ENCODE measurements at regions not wholly inside any gene's neighbourhood (a gene's known extent, or its start where the extent isn't known, plus 50 kb on each side); places are given as distances from the start of the nearest gene placed in this dataset.
"Not testable (repeated sequence)": the region's sequence is repeated elsewhere in the genome, so short reads cannot be mapped to it uniquely, and the experiment has no call there.

DNA sequence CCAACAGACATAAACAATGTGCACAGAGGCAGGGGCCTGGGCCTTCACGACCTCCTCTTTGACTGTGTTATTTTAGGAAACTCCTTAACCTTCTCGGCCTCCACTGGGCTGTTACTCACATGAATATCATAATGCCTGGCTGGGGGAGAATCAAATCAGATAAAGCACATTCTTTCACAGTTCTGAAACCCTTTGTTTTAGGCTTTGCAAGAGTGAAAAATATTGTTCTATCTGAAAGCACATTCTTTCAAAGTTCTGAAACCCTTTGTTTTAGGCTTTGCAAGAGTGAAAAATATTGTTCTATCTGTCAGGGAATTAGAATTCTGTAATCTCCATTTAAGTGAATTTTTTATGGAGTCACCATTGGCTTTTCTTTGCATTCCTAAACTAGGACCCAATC lies 50.7 kb upstream of the SYNDIG1 start:
- DNase-seq (ENCODE audit: low read depth in 2 of 2): no peak

DNA sequence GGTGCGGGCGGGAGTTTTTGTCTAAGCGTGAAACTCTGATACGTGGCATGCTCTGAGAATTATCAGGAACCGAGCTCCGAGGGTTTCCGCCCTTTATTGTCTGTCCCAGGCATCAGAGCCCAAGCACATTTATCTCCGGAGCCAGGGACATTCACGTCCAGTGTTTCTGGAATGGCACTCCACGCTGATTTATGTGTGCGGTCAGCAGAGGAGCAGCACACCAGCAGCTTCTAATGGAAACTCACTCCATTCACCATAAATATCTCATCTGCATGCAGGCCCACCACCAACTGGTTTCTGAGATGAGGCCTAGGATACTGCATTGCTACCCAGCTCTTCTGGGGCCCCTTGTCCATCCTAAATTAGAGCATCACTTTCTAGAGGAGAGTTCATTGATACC lies 51.9 kb upstream of the SYNDIG1 start:
- DNase-seq (ENCODE audit: low read depth in 2 of 2): no peak

DNA sequence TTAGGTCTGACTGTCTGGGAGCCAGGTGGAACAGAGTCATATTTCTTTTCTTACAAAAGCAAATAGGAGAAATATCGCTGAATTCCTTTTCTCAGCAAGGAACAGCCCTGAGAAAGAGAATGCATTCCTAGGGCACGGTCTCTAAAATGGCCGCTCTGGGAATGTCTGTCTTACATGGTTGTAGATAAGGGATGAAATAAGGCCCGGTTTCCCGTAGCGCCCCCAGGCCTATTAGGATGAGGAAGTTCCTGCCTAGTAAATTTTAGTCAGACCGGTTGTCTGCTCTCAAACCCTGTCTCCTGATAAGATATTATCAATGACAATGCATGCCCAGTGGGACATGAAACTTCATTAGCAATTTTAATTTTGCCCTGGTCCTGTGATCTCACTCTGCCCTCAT lies 54.0 kb upstream of the SYNDIG1 start:
- not testable (repeated sequence) for DNase-seq (ENCODE audit: low read depth in 2 of 2)

DNA sequence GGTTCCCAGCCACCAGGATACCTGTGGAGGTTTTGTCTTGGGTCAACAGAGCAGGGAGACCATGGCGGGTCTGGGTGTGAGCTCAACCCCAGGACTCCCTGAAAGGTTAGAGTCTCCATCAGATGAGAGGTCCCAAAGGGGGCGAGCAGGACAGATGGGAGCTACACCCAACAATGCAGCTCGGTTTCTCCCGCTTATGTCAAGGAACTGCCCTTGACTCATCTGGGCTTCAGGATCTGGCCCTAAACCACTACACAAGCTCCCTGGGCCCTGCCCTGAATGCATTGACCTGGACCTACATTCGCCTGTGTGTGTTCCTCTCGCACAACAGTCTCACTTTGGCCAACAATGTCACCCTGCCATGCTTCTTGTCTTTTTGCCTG lies 57.6 kb upstream of the SYNDIG1 start:
- DNase-seq (ENCODE audit: low read depth in 2 of 2): no peak

DNA sequence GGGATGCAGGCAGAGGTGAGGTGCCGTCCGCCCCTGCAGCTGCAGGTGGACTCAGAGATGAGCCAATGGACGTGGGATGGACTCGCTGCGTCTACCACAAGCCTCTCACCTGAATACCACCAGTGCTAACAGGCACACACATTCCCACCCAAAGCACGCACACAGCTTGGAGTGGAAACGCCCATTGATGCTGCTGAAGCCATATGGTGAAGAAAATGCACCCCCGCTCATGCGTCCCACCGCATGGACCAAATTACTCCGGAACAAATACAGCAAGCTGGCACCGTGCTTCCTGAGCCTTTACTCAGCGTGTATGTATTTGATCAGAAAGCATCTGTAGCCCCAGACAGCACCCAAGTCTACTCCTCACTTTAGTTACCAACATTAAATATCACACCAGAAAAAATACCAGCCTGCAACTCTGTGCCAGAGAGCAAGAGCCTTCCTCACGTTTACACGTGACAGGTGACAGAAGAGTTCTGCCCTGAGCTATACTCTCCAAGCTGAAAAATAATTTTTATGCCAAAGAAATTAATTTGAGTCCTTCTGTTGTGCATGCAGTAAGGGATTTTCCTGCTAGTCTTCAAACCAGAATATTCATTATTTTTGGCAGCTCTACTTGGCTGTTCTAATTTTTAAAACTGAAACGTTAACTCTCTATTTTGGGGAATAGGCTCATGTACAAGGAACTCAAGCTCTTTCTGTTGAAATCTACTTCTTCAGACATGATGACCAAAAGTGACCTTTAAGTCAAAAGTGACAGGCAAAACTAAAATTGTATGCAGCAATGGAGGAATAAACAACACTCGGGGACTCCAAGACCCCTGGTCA lies 58.2 kb upstream of the SYNDIG1 start:
- DNase-seq (ENCODE audit: low read depth in 2 of 2): no peak

DNA sequence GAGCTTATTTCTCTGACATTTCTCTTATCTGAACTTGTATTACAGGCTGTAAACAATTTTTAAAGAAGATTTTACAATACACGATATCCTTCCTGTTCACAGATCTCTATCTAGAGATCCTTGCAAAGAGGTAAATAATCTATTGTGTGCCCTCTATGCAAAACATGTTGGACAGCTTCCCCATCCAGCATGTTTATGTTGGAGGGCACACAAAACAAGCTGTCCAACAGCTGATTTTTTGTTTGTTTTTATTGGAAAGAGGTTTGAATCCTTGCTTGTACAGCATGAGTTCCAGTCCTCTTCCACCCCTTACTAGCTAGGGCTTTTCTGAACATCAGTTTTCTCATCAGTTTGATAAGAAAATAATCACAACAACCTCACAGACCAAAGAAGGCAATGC lies 62.3 kb upstream of the SYNDIG1 start:
- DNase-seq (ENCODE audit: low read depth in 2 of 2): no peak

DNA sequence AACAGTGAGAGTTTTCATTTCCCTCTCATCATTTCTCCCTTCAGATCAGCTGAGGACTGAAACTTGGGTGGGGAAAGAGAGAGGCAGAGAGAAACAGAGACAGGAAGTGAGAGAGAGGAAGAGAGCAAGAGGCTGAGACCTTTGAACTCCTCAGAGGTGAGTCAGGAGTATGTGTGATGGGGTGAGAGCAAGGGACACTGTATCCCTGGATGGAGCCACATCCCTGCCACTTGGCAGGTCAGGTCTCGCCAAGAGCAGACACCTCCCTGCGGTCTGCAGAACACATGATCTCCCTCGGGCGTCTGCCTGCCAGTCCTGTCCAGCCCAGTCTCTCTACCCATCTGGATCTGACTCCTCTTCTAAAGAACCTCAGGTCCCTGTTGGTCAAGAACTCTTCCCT lies 62.7 kb upstream of the SYNDIG1 start:
- no peak for DNase-seq (ENCODE audit: low read depth in 2 of 2)

DNA sequence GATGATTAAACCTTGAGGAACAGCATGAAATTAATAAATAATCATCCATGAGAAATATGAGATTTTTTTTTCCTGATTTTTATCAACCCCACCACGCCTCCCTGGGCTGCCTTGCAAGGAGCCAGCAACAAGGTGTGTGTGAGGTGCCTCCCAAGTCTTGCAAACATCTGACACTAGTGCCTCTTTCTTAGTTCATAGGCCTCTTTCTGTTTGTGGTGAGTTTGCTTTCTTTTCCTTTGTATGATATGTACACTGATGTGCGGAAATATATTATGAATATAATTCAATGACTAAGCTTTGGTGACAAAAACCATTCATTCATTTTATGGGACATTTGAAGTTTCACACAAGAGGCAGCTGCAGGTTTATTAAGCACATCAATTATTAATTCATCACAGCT lies 63.2 kb upstream of the SYNDIG1 start:
- DNase-seq (ENCODE audit: low read depth in 2 of 2): no peak

DNA sequence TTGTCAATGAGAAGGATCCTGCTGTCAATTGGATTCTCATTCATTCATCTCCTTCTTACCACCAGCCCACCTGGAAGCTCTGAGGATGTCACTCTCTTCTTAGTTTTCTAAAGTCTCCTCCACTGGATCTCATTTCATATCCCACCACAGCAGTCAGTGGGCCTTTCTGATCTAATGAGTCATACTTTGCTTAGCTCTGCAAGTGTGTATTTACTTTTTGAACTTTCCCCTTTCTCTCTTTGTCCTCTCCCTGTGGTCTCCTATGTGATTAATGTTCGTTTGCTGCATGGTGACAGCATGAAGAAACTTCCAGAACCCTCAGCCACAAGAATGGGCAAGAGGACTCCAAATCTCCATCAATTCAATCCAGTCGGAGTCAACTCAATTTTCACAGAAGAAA lies 63.6 kb upstream of the SYNDIG1 start:
- DNase-seq (ENCODE audit: low read depth in 2 of 2): no peak

DNA sequence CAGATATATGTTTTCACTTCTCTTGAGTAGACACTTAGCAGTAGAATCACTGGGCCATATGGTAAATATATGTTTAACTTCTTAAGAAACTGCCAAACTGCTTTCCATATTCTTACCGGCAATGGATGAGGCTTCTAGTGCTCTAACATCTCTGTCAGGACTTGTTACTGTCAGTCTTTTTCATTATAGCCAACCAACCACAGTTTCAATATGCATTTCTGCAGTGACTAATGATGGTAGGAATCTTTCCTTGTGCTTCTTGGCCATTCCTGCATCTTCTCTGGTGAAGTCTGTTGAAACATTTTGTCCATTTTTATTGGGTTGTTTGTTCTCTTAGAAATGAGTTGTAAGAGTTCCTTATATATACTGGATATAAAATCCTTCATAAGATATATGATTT lies 66.0 kb upstream of the SYNDIG1 start:
- no peak for DNase-seq (ENCODE audit: low read depth in 2 of 2)

DNA sequence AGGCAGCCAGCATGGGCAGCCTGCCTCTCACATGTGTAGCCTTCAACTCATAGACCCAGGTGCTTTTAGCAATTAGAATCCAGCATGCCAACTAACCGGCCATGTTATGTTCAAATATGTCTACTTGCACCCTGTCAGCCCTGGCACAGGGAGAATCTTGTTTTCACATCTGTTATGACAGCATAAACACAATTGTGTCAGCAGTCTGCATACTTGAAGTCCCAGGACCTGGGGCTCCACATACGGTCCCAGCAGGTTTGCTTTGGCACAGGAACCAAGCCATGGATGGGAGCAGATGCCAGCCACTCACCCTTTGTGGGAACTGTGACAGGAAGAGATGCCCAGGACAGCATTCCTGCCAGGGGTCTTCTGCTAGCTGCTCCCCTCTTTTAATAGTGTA lies 67.2 kb upstream of the SYNDIG1 start:
- DNase-seq (ENCODE audit: low read depth in 2 of 2): no peak

DNA sequence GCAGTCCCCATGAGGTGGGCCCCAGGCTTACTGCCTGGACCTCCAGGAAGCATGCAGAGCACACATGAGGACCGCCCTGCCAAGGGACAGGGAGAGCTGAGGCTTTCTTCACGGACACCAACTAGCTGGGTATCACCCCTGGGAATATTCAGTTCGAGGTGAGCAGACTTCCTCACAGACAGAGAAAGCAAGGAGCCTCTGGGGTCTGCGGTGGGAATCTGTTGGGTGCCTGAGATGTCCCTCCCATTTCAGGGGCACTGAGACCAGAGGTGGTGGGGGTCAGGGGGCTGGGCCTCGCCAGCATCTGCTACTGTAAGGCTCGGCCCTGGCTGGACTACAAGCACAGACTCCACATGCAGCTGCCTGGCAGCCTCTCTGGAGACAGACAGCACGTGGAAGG lies 74.3 kb upstream of the SYNDIG1 start:
- no peak for DNase-seq (ENCODE audit: low read depth in 2 of 2)

DNA sequence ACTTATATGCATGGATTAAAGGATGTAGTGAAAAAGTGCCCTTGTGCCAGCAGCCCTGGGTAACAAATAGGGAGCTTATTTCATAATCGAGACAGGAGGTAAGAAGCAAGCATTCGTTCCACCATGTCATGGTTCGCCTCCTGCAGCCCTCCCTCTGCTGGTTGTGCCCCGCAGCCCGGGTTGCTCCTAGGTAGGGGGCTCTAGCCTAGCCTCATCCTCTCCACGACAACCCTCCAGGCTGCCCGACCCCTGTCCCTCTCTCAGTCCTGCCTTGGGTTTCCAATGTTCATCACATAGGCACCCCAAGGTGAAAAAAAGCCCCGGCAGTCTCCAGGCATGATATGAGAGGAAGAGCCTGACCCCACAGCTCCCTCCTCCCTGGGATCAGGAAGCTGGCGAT lies 75.5 kb upstream of the SYNDIG1 start:
- DNase-seq (ENCODE audit: low read depth in 2 of 2): no peak

DNA sequence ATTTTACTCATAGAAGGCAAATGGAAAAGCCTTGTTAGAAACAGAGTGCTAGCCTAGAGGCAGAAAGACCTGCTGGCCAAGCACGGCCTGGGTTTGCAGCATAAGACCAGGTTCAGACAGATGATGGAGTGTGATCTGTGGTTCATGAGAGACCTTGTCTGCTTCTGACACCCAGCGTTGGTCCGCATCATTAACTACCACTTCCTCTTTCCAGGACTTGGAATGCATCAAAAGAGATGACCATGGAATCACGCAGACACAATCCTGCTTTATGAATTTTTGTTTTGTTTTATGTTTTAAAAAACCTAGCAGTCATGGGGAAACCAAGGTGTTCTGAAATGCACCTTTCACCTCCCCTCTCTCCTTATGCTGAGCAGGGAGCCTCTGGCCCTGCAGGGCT lies 76.8 kb upstream of the SYNDIG1 start:
- no peak for DNase-seq (ENCODE audit: low read depth in 2 of 2)

DNA sequence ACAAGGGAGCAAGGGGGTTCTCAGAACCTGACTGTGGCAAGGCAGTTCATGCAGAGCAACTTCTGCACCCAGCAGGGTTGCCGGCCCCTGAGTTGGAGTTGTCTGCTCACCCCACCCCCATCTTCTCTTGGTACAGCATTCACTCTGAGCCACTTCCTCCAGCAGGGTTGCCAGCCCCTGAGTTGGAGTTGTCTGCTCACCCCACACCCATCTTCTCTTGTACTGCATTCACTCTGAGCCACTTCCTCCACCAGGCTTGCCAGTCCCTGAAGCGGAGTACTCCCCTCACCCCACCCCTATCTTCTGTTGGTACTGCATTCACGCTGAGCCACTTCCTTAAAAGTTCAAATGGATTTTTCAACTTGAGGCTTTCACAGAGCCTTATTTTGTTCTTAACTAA lies 79.7 kb upstream of the SYNDIG1 start:
- peak; percentile 2 to 6 for DNase-seq (ENCODE audit: low read depth in 2 of 2)

DNA sequence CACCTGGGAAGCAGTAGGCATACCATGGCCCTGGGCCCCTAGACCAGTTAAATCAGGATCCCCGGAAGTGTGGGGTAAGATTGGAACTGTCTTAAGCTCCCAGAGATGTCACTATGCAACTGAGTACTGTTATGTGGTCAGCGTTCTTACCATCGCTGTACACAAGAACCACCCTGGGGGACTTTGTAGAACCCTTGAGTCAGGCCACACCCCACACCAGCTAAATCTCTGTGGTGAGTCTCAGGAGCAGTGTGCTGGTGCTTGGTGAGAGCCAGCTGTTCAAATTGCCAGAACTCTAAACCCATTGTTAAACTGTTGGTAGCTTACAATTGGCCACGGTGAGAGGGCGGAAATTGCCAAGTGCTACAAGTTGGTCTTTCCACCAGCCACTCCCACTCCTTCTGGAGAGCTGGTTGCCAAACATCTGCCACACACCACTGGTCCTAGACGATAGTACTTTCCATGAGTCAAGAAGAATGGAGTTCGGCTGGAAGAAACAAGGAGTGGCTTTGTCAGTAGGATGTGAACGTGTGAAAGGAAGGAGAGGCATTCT lies 80.5 kb upstream of the SYNDIG1 start:
- DNase-seq (ENCODE audit: low read depth in 2 of 2): no peak

DNA sequence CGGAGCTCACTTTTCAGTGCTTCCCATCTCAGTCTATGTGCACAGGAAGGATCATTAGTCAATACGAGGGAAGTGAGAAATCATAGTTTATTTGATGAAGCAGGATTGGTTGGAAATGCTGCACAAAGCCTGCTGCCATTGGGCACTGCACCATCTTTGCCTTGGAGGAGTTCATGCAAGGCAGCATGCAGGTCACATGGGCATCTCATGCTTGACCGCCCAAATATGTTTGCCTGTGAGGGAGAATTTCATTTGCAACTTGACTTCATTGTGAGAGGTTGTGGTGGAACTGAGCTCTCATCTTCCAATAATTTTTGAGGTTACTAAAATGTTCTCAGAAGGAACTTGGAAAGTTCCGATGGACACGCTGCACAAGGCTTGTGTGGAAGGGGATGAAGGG lies 83.9 kb upstream of the SYNDIG1 start:
- no peak for DNase-seq (ENCODE audit: low read depth in 2 of 2)

DNA sequence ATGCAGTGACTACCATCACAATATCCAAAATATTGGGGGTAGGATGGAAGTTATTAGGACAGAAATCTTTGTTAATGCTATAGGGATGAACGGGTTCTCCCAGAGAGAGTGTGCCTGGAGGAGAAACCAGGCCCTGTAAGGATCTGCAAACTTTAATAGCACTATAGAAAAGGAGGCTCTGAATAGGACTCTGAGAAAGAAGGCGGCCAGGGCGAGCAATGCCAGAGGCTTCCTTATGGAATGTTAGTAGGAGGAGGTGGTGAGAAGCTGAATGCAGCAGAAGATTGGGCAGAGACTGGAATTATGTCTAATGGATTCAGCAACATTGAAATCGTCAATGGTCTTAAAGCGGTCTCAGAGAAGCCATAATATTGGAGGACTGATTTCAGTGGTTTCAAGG lies 84.6 kb upstream of the SYNDIG1 start:
- DNase-seq (ENCODE audit: low read depth in 2 of 2): no peak

DNA sequence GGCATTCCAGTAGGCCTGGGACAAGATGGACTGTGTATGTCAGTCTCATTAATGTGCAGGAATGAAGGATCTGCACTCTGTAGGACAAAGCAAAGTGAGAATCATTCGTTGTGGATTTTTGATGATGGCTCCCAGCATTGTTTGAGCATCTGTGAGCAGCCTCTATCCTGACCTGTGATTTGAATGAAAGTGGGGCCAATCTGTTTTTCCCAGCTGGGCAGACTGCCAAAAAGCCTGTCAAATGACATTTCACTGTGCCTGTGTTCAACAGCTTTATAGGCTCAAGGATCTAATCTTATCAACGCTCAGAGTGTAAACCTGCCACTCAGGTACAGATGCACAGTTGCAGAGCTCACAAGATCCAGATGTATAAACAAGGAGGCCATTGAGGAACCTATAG lies 86.7 kb upstream of the SYNDIG1 start:
- no peak for DNase-seq (ENCODE audit: low read depth in 2 of 2)

DNA sequence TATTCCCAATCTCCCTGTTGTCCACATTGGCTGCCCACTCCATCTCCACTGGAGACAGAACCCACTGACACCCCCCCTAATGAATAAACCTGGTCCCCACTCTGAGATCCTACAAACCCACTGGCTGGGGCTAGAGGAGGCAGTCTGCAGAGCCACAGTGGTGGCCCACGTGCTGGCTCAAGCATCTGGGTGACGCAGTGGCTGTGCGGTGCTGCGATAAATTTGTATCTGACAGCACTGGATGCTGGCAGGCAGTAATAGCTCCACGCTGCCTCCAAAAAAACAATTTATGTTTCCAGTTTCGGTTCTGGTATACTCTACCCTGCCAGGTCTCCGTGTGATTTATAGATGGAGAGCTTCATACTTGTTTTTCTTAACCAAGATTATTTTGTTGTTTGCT lies 87.1 kb upstream of the SYNDIG1 start:
- no peak for DNase-seq (ENCODE audit: low read depth in 2 of 2)

DNA sequence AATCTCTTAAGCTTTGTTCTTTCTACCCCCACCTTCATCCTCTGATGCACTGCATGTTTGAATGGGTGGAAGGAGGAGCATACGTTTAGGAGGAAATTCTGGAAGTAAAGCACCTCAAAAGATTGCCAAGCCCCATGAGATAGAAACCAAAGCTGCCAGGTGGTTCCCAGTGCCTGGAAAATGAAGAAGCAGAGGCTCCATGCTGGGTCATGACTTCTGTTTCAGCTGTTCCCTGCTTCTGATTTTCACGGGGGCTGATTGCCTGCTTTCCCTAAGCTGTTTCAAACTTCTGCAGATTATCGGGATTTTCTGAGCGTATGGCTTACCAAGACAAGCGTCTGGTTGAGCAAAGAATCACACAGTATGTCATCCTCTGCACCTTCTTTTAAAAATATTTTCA lies 87.5 kb upstream of the SYNDIG1 start:
- no peak for DNase-seq (ENCODE audit: low read depth in 2 of 2)

DNA sequence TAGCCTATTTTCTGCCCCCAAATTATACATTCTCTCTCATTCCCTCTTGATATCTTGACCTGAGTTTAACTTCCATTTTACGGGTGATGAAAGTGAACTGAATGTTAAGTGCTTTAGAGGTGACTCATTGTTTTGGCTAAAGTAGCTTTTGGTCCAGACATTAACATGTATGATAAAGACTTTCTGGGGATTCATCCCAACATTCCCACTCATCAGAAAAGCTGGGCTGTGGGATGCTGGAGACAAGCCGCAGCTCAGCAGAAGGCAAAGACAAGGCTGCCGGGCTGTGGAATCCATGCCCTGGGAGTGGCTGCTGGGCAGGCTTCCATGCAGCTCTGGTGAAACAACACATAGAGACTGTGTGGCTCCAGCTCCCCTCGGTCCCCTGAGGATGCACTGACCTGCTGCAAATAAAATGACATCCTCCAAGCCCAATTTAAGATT lies 89.9 kb upstream of the SYNDIG1 start:
- DNase-seq (ENCODE audit: low read depth in 2 of 2): no peak

DNA sequence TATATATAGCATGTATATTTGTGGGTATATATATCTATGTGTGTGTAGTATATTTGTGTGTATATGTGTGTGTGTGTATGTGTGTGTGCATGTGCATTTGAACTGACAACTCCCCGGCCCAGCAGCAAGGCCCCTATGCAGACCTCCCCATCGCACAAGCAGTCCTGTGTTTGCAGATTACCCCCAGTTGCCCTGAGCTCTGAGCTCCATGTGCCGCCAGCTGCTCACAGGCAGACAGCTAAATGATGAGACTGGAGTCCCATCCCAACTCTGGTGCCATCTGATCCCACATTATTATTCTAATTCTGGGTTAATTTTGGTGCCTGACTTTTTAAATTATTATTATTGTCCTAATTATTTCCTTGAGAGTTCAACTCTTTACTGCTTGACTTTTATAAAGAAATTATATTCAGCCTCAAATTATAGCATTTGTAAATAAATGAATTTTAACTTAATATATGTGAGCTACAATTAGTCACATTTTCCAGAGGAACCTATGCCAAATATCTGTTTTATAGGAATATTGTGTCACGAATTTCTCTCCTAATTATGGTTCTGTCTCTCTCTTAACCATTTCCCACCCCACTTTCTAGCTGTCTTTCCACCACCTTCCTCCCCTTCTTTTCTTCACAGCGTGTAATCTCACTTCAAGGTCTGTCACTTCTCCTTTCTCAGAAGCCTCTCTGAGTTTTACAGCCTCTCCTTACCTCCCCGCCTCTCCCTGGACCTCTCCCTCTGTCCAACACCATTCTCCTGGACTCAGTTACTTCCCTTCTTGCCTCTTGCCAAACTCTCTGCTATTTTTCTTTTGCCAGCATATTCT lies 90.6 kb upstream of the SYNDIG1 start:
- no peak for DNase-seq (ENCODE audit: low read depth in 2 of 2)

Data from stimulated activated CD8-positive, alpha-beta memory T cell treated with anti-CD3 and anti-CD28 coated beads, Interleukin-7, amount 100 ng/mL, for 1 hour (primary cell).